HepG2 (cell line): ENCODE measurements at regions not wholly inside any gene's neighbourhood (a gene's known extent, or its start where the extent isn't known, plus 50 kb on each side); places are given as distances from the start of the nearest gene placed in this dataset.

ENCODE experiments used
- ATF6 ChIP-seq: sonication (generic); formaldehyde crosslinking; conservative IDR thresholded peaks from 2 replicates; pipeline ENCODE4 v1.4.0; 2020; ENCODE audit warnings: missing genetic modification reagents
- CTCF ChIP-seq: sonication (generic); formaldehyde crosslinking; IDR thresholded peaks from 2 replicates; pipeline ENCODE4 v1.5.0; 2020; ENCODE audit warnings: mild to moderate bottlenecking, missing genetic modification reagents, moderate library complexity
- NFYB ChIP-seq: sonication (generic); formaldehyde crosslinking; IDR thresholded peaks from 2 replicates; pipeline ENCODE4 v1.4.0; 2020; ENCODE audit warnings: missing genetic modification reagents
- SMC3 ChIP-seq: IDR thresholded peaks from 2 replicates; pipeline ENCODE4 v1.6.1; 2011; ENCODE audit warnings: low read length, improper control_type of control experiment
- ZBTB33 ChIP-seq: sonication (generic); formaldehyde crosslinking; IDR thresholded peaks from 2 replicates; pipeline ENCODE4 v1.4.0; 2020; ENCODE audit warnings: missing genetic modification reagents

GRCh38 chr16:49068224-49068623, 213.4 kb downstream of the CBLN1 start:
- TF ChIP-seq NFYB (CRISPR knock-in tag) (no peak), SMC3 (no peak), CTCF (CRISPR knock-in tag) (no peak), ATF6 (CRISPR knock-in tag) (no peak), ZBTB33 (no peak)
